Stimulated activated CD8-positive, alpha-beta memory T cell treated with anti-CD3 and anti-CD28 coated beads, Interleukin-4, amount 100 ng/mL, for 1 hour (primary cell): ENCODE measurements at regions not wholly inside any gene's neighbourhood (a gene's known extent, or its start where the extent isn't known, plus 50 kb on each side); places are given as distances from the start of the nearest gene placed in this dataset.
"Not testable (repeated sequence)": the region's sequence is repeated elsewhere in the genome, so short reads cannot be mapped to it uniquely, and the experiment has no call there.

ENCODE experiments used
- DNase-seq, 2 donors: peaks; one replicate each; pipeline ENCODE4 v3.0.0-alpha.2; 2020; ENCODE audit warnings: low read depth in 2 of 2, low spot score in 1 of 2

DNA sequence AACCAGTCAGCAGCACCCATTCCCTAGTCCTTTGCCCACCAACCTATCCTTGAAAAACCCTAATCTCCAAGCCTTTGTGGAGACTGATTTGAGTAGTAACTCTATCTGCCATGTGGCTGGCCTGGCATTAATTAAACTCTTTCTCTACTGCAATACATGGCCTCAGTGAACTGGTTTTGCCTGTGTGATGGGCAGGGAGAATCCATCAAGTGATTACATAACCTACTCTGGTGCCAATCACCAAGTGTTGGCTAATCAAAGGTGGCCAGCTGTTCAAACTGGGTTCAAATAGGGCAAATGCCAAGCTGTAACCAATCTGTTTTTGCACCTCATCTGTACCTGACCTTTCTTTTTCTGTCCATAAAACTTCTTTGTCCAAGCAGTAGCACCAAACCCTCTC is 139.8 kb upstream of the XPO1 start:
- no peak for DNase-seq

DNA sequence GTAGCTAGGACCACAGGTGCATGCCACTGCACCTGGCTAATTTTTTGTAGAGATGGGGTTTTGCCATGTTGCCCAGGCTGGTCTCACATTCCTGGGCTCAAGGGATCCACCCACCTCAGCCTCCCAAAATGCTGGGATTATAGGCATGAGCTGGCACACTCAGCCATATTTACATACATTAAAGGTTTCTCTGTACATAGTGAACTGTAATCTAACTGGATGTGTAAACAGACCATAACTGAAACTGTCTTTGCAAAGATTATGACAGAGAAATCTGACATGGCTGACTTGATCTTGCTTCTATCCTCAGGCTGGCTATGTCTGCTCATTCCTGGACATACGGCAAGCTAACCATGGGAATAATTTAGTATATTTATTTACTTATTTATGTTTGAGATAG is 139.2 kb upstream of the XPO1 start:
- no peak for DNase-seq

DNA sequence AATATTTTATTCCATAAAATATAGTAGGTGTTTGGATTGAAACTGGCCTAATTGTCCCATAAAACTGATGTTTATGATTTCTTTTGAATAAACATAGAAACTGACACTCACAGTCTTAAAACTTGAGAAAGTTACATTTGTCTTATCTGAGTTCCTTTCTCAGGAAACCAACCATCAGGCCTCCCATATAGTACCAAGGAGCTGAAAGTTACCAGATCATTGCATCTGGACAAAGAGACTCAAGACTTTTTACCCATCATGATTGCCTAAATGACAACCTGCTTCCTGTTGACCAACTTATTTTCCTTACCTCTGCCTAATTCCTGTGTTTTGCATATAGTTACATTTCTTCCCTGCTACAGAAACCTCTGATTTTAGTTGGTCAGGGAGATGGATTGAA is 137.0 kb upstream of the XPO1 start:
- no peak for DNase-seq

DNA sequence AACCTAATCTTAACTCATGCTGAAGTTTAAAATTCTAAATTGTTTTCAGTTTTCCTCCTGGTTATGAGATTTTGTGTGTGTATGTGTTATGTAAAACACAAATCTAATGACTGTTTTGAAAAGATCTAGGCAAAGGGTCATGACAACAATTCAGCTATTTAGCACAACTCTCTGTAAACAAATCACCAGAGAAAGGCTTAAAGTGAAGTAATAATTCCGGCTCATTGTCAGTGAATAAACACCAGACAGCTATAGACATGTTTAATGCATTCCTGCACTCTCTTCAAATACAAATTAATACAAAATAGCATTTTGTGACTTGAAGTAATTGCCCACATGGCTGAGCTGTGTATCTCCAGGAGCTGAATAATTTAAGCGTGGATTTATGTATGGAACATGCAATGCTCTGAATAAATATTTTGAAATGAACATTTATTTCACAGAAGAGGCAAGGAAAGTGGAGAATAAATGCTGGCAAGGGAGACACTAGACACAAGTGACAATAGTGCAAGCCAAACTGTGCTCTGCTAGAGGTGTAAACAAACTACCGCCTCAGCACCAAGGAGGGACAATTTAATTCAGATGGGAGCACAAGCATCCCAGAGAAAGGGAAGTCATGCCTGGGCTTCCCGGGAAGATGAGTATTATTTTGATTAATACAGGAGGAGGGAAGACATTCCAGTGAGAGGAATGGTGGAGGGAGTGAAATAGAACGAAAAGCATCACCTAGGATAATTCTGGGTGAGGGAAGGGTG is 133.6 kb upstream of the XPO1 start:
- DNase-seq: no peak

DNA sequence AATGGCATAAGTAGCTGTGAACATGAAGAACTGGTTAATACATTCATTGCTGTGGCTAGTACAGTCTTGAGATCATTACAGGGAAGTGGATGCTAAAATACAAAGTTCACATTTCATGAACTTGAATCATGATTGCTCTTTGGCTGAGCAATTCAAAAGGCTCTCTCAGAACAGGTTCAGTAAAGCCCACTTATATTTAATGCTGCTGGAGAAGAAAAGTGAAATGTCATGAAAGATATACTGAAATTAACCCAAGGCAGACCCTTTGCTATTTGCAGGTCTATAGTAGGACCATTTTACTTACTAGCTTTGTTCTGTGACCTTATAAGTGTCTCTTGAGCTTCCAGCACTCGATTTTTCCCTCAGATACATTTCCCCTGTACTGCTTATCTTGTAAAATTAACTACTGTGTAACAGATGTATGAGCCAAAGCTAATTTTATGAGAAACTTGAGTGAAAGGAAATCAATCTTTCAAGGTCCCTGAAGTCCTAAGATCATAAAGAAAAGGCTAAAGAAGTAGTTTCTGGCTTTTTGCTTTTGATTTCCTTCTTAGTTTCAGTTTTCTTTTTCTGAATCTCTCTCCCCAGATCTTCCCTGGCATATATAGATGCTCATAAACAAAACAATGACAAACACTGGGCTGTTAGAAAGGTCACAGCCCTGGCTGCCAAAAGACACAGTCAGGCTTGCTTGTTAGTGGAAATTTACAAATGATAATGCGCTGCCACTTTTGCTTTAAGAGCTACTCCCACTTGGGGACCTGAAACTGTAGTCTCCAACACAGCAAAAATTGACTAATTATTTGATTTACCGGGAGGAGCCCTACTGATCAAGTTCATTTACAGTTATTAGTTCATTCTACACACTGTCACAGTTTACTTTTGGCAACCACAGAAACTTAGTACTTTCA is 132.7 kb upstream of the XPO1 start:
- no peak for DNase-seq

DNA sequence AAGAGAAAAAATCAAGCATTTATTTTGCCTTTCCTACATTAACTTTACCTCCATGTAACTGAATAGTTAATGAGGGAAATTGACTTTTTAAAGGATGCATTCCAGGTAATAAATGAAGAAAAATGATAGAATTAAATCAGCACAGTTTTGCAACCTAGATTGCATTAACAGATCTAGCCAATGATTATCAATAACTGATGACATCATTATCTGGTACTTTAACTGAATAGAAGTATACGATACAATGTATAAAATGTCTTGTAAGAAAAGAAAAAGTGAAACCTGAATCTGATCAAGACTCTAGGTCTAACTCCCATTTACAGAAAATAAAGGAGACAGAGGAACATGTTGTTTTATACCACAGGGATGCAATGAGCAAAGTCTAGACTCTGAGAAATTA is 126.0 kb upstream of the XPO1 start:
- DNase-seq: no peak

DNA sequence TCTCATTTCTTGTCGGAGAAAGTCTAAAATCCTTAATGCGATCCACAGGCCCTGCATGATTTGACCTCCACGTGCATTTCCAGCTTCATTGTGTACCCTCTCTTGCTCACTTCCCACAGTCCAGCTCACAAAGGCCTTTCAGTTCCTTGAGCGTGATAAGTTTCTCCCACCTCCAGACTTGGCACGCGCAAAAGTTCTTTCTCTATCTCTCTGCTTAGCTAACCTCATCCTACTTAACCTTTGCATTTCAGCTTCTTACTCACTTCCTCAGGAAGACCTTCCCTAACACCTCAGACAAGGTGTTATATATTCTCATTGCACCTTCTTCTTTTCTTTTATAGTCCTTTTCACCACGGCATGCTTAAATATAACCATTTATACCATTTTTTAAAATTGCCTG is 124.8 kb upstream of the XPO1 start:
- DNase-seq: no peak

DNA sequence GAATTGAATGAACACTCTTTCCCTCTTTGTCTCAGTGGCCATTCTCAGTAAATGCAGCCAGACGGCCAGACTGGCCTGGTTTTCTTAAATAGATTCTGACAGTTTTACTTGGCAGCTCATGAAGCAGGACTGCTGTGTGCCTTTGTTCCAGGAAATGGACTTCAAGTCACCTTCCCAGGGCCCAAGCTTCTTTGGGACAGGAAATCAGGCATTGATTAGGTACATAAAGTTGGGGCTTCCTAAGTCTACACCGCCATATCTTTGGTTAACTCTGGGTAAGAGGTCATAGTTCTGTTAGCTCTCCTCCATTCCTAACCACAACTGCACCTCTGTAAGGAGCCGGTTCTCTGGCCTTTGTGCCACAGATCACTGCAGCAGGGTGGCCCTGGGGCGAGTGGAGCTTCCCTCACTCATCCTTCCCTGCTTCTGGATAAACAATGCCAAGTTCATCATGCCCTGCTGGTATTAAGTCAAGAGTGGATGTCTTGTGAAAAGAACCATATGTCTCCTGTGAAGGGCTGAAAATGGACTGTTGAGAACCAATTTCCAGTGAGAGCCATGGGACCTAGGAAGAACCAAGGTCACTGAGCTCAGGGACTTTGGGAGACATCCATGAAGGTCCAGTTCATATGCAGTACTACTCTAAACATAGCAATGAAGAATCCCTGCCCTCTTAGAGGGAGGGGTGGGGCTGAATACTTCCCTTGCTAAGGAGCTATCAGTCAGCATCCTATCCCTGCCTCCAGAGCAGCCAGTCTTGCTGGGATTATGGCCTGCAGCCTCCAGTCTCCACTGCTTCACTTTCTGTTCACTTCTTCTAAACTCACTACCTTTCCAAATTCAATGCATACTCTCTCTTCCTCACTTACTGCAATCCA is 122.6 kb upstream of the XPO1 start:
- no peak for DNase-seq

DNA sequence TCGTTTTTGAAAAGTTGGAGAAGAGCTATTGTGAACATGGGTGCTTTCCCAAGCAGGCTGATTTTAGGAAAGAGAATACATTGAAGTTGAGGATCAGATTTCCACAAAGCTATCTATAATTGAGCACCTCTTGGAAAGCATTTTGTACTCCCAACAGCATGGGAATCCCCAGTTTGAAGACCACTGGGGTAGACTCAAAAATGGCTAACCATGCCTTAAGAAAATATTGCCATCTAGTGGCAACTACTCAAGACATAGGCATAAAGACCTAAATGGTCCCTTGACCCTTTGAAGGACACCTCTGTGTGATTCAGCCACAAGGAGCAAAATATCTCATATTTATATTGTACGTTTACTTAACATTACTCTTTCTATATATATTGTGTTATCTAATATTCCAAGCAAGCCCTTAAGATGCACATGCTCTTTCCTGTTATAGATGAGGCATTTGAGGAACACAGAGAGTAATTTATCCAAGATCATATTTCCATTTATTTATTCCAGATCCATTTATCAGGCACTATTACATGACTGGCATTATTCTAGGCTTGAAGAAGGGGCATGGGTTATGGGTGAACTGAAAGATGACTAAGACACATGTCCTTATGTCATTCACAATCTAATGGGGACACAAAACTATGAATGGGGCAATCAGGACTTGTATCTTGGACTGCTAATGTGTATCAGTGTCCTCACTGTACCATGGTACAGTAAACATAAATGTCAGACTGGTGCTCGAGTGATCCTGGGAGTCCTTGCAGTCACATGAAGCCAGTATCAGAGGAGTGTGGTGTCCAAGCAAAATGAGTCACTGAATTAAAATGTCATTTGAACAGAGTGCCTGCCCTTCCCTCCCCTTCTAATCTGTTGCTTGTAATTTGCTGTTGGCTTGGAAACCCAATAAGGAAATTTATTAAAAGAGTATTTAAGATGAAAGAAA is 121.0 kb upstream of the XPO1 start:
- DNase-seq: no peak

DNA sequence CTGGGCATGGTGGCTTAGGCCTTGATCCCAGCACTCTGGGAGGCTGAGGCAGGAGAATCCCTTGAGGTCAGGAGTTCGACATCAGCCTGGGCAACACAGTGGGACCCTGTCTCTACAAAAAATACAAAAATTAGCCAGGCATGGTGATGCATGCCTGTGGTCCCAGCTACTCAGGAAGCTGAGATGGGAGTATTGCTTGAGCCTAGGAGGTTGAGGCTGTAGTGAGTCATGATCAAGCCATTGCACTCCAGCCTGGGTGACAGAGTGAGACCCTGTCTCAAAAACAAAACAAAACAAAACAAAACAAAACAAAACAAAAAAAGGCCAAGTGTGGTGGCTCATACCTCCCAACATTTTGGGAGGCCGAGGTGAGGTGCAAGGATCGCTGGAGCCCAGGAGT is 111.8 kb upstream of the XPO1 start:
- not testable (repeated sequence) for DNase-seq

DNA sequence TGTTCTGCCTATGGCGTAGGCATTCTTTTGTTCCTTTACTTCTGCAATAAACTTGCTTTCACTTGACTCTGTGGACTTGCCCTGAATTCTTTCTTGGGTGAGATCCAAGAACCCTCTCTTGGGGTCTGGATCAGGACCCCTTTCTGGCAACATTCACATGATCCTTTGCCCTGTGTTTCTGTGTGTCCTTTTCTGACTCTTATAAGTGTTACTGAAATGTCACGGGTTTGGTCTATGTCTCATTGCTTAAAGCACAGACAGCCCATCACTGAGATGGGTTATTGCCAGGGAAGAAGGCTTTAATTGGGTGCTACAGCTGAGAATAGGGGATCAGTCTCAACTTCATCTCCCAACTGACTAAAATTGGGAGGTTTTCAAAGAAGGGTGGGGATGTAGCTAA is 110.9 kb upstream of the XPO1 start:
- DNase-seq: no peak

DNA sequence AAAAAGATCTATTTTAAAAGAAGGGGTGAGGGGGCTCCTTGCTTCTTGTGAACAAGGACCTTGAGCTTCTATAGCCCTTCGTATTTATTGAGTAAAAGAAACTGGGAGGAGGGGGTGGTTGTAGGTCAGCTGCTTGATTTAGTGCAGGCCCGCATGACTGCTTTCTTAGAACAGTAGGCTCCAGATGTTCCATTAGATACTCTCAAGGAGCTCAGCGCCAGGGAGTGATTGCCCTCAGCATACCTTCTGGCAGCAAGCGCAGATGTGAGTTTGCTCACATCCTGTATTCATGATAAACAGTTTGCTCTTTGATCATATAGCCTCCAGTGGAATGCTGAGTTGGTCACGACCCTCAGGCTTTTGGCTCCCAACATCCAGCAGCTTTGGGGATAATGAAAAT is 108.9 kb upstream of the XPO1 start:
- DNase-seq: no peak

DNA sequence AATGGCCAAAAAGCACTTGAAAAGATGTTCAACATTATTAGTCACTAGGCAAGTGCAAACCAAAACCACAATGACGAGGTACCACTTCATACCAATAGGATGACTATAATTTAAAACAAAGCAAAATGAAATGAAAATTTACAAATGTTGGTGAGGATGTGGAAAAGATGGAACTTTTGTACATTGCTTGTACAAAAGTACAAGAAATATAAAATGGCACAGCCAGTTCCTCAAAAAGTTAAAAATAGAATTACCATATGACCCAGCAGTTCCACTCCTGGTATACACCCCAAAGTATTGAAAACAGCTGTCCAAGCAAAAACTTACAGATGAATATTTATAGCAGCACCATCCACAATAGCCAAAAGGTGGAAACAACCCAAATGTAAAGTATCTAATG is 107.8 kb upstream of the XPO1 start:
- DNase-seq: no peak

DNA sequence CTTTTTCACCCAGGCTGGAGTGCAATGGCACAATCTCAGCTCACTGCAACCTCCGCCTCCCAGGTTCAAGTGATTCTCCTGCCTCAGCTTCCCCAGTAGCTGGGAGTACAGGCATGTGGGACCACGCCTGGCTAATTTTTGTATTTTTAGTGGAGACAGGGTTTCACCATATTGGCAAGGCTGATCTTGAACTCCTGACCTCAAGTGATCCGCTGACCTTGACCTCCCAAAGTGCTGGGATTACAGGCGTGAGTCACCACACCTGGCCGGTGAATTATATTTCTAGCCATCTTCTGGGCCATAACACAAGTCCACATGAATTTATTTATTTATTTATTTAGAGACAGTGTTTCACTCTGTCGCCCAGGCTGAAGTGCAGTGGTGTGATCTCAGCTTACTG is 105.0 kb upstream of the XPO1 start:
- not testable (repeated sequence) for DNase-seq

DNA sequence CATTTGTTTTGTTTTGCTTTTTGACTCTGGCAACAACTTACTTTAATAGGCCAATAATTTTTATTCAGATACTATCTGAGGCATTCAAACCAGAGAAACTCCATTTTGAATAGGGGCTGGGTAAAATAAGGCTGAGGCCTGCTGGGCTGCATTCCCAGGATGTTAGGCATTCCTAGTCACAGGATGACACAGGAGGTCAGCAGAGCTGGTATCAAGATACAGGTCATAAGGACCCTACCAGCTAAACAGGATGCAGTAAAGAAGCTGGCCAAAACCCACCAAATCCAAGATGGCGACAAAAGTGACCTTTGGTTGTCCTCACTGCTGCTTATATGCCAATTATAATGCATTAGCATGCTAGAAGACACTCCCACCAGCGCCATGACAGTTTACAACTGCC is 102.2 kb upstream of the XPO1 start:
- DNase-seq: no peak

DNA sequence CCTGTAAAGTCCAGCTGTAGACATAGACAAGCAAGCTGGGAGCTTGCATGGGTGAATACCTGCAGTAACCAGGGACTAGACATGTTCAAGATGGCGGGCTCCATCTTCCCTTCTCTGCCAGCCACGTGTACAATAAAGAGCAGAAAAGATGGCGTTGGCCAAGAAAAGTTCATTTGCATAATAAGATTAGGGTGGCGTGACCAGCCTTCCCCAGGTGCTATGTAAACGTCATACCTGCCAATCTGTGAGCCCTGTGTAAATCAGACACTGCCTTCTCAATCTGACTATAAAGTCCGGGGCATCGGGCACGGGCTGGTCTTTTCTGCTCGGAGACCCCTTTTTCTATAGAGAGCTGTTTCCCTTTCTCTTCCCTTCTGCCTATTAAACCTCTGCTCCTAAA is 101.6 kb upstream of the XPO1 start:
- no peak for DNase-seq

DNA sequence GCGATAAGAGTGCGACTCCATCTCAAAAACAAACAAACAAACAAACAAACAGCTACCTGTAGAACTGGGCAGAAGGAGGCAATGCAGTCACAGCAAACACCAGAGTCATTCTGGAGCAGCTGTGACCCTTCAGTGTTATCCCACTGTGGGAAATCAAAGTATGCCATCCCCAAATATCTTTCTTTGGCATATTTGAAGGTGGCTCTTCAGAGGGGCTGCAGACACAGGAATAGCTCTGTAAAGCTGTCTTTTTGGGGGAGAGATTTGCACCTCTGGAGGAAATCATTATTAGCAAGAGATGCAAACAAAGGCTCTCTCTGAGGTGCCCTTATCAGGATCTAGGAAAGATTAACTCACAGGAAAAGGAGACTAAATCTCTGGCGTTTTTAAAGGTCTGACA is 98.5 kb upstream of the XPO1 start:
- DNase-seq: no peak

DNA sequence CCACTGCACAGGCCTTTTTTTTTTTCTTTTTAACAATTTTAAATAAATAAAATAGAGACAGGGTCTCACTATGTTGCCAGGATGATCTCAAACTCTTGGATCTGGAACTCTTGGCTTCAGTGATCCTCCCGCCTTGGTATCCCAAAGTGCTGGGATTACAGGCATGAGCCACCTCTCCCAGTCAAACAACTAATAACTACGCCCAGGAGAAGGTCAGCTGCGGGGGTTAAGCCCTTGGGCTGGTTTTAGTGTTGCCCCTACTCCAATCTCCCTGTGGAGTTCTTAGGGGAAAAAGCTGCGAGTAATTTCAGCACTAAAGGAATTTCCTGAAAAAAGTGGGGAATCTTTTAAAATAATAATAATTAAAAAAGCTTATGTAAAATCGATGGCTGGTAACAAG is 96.4 kb upstream of the XPO1 start:
- no peak for DNase-seq

DNA sequence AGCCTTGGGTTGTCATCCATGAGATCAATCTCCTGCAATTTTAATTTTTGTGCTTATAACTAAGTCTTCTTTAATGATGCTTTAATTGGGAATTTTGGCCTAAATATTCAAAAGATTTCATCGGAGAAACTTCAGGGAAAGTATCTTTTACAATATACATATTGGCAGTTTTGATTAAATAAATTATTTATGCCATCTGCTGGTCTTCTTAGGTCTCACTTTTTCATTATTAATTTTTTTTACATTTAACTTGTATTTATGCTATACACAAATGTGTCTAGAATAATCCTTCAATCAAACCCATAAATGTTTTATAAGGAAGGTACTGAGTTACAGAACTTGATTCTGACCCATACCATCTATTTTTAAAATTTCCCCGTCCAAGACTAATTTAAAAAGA is 95.1 kb upstream of the XPO1 start:
- no peak for DNase-seq
